ENCODE measurements at regions not wholly inside any gene's neighbourhood (a gene's known extent, or its start where the extent isn't known, plus 50 kb on each side); places are given as distances from the start of the nearest gene placed in this dataset.

DNA sequence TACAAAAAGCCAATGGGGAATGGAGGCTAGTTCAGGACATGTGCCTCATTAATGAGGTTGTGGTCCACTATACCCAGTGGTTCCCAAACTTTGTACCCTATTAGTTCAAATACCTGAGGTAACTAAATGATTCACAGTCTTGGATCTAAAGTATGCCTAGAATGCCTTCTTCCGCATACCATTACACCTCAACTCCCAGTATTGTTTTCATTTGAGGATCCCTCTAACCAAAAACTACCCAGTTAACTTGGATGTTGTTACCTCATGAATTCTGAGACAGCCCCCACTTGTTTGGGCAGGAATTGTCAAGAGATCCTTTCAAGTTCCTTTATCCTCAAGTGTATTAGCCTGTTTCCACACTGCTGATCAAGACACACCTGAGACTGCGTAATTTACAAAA is 439.2 kb downstream of the PCDH10 start:
- no peak for TF ChIP-seq ZFX (IDR thresholded peaks at IDR 0.05; ENCODE audit: borderline replicate concordance)
- TF ChIP-seq, protein P1, sequence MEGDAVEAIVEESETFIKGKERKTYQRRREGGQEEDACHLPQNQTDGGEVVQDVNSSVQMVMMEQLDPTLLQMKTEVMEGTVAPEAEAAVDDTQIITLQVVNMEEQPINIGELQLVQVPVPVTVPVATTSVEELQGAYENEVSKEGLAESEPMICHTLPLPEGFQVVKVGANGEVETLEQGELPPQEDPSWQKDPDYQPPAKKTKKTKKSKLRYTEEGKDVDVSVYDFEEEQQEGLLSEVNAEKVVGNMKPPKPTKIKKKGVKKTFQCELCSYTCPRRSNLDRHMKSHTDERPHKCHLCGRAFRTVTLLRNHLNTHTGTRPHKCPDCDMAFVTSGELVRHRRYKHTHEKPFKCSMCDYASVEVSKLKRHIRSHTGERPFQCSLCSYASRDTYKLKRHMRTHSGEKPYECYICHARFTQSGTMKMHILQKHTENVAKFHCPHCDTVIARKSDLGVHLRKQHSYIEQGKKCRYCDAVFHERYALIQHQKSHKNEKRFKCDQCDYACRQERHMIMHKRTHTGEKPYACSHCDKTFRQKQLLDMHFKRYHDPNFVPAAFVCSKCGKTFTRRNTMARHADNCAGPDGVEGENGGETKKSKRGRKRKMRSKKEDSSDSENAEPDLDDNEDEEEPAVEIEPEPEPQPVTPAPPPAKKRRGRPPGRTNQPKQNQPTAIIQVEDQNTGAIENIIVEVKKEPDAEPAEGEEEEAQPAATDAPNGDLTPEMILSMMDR (IDR thresholded peaks at IDR 0.05) = no peak
- no peak overlapping the region for H3K27ac ChIP-seq

DNA sequence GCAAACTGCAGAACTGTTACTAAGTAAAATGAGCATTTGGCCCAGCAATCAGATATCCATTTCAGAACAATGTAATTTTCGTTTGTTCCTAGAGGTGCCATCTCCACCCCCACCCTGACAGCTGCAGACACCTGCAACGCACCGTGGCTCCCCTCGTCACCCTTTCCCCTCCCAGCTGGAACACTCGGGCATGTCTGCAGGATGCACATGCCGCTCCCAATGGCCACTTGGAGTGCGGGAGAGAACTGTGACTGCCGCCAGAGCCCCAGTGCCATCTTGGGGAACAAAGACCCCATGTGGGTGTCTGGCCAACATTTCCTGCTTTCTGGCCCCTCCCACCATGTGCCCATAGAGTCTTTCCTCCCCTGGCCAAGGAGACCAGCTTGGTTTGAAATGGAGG is 436.2 kb downstream of the PCDH10 start:
- H3K27ac ChIP-seq = no peak overlapping the region
- TF ChIP-seq ZFX (IDR thresholded peaks at IDR 0.05; ENCODE audit: borderline replicate concordance) = no peak
- TF ChIP-seq, protein P1 (IDR thresholded peaks at IDR 0.05) = no peak

DNA sequence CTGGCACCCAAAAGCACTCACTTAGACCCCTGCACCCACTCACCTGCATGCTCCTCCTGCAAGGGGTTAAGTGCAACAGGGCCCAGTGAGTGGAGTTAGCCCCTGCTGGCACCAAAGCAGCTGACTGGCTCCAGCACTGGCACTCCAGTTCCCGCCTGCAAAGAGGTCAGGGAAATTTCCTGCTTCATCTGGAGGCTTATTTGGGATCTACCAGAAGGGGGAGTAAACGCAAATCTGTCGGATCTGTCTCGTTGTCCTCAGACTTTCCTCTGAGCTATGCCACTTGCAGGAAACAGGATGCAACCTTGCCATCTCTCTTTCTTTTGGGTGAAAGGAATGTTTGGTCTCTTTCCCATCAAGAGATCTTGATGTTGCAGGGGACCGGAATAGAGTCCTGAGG is 435.6 kb downstream of the PCDH10 start:
- no peak for TF ChIP-seq ZFX (IDR thresholded peaks at IDR 0.05; ENCODE audit: borderline replicate concordance)
- TF ChIP-seq, protein P1 (IDR thresholded peaks at IDR 0.05) = no peak; the same call in 1 of the 2 replicates
- H3K27ac ChIP-seq = no peak overlapping the region

DNA sequence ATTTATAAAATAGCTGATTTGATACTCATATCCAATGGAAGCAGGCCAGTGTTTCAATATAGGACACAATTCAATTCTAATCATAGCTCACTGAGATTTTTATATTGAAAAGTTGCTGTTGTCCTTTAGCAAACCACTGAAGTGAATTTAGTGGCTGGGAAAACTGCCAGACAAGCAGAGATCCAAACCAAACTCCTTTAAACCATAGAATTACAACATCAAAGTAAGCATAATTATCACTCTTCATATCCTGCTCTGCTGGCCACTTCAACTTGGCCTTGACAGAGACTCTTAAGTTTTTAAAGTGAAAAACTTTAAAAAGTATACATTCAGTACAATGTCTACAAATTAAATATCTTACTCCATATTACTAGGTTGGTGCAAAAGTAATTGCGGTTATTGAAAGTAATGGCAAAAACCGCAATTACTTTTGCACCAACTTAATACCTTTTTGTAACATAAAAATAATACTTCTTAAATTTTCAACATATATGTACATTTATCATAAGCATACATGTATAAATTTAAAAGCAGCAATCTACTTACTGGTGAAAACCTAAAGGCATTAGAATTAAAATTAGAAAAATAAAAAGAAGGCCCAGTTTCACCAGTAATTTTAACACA is 433.0 kb downstream of the PCDH10 start:
- no peak overlapping the region for H3K27ac ChIP-seq

DNA sequence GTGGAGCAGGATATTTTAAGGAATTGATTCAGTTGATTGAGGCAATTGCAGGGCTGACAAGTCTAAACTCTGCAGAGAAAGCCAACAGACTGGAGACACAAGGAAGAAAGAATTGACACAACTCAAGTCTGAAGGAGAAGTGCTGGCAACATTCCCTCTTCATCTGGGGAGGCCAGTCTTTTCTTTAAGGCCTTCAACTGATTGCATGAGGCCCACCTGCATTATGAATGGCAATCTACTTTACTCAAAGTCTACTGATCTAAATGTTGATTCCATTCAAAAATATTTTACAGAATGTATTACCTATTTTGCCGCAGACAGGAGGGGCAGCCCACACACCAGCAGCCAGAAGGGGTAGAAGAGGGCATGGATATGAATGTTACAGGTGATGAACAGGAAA is 425.2 kb downstream of the PCDH10 start:
- TF ChIP-seq, protein P1 (IDR thresholded peaks at IDR 0.05) = no peak
- TF ChIP-seq ZFX (IDR thresholded peaks at IDR 0.05; ENCODE audit: borderline replicate concordance) = no peak
- H3K27ac ChIP-seq = no peak overlapping the region

More for the DNA sequence above, 433.0 kb downstream of the PCDH10 start:
- no peak for TF ChIP-seq ZFX (IDR thresholded peaks at IDR 0.05; ENCODE audit: borderline replicate concordance)
- TF ChIP-seq, protein P1 (IDR thresholded peaks at IDR 0.05) = no peak

DNA sequence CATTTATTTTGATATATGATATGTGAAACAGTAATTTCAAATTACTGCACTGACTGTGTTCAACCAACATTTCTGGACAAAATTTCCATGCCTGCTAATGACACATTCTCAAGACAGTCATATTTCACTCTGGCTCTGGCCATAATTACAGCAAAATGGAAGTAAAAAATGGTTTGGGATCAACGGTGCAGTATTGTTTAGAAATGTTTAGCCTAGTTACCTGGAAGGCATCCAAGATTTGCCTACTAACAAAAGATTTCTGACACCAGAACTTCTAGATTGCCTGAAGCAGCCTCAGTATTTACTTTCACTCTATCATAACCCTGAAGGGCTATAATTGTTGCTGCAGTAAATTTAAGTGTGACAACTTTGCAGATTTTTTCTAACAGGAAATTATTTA is 416.3 kb downstream of the PCDH10 start:
- no peak for TF ChIP-seq ZFX (IDR thresholded peaks at IDR 0.05; ENCODE audit: borderline replicate concordance)
- TF ChIP-seq, protein P1 (IDR thresholded peaks at IDR 0.05) = no peak
- H3K27ac ChIP-seq = no peak overlapping the region

DNA sequence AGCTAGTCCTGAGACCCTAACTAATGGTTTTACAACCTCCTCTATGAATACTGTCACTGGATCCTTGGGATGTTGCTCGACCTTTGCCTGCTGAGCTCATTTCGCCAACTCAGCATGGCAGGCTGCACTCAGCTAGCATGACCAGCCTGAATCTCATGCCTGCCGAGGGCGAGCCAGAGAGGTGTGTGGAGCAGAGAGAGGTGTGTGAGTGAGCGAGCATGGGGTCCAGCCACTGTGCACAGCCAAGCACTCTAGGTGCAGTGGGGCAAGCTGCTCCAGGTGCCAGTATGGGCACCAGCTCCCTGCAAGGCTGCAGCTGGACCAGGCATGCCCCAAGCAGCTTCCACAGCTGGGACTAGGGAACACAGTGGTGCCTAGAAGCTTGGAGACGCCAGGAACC is 410.9 kb downstream of the PCDH10 start:
- TF ChIP-seq ZFX (IDR thresholded peaks at IDR 0.05; ENCODE audit: borderline replicate concordance) = no peak
- no peak overlapping the region for H3K27ac ChIP-seq

DNA sequence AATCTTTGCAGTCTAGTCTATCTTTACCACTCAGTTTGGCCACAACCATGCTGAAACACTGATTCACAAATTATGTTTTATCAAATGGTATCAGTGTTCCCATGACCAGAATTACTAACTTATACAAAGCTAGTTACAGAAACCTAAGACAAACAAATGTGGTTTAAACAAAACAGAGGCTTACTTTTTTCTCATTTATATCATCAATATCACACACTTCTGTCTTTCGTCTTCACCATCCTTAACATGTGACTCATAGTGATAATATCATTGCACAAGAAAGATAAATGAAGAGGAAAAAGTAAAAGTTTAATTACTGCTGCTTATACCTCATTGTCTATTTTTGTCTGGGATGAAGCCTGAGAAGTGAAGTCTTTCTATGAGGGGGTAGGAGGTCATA is 406.6 kb downstream of the PCDH10 start:
- no peak for TF ChIP-seq ZFX (IDR thresholded peaks at IDR 0.05; ENCODE audit: borderline replicate concordance)
- TF ChIP-seq, protein P1 (IDR thresholded peaks at IDR 0.05) = no peak
- H3K27ac ChIP-seq = no peak overlapping the region

All from 22Rv1 (cell line).